ENCODE measurements at regions not wholly inside any gene's neighbourhood (a gene's known extent, or its start where the extent isn't known, plus 50 kb on each side); places are given as distances from the start of the nearest gene placed in this dataset.

DNA sequence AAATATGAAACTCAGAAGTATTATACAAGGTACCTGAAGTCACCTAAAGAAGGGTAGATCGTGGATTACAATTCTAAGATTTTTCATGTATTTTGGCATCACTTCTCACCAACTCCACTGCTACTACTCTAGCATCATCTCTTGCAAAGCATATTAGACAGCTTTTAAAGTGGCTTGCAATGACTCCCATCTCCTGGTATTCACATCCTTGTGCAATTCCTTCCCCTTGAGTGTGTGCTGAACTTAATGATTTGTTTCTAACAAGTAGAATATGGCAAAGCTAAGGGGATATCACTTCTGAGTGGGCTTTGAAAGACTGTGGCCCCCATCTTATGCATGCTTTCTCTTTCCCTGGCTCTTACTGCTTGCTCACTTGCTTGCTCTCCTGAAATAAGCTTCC, 280.2 kb downstream of the SNX13 start:
- Histone ChIP-seq H3K27me3 (ENCODE audit: control insufficient read depth, insufficient read depth, low read length) (no peaks in the 10 kb centered on the region), H3K9me3 (ENCODE audit: control insufficient read depth, insufficient read depth, low read length) (peaks cover 3% of the 10 kb centered on the region; the same call in 1 of the 2 replicates), H3K4me3 (ENCODE audit: low read depth, low read length) (no peak overlapping the region), H3K27ac (ENCODE audit: low read depth, low read length) (no peak overlapping the region)
- DNase-seq (ENCODE audit: low read depth, low spot score), result peak; percentile 44
- ChIA-PET POLR2A (no interaction called here), CTCF (interaction anchor here (1.2 kb wide), 1 partner anchor 359 kb away, joined by 3 read pairs; no protein-coding TSS in a partner anchor)
- TF ChIP-seq, protein P1, sequence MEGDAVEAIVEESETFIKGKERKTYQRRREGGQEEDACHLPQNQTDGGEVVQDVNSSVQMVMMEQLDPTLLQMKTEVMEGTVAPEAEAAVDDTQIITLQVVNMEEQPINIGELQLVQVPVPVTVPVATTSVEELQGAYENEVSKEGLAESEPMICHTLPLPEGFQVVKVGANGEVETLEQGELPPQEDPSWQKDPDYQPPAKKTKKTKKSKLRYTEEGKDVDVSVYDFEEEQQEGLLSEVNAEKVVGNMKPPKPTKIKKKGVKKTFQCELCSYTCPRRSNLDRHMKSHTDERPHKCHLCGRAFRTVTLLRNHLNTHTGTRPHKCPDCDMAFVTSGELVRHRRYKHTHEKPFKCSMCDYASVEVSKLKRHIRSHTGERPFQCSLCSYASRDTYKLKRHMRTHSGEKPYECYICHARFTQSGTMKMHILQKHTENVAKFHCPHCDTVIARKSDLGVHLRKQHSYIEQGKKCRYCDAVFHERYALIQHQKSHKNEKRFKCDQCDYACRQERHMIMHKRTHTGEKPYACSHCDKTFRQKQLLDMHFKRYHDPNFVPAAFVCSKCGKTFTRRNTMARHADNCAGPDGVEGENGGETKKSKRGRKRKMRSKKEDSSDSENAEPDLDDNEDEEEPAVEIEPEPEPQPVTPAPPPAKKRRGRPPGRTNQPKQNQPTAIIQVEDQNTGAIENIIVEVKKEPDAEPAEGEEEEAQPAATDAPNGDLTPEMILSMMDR (IDR thresholded peaks at IDR 0.05; ENCODE audit: low read depth, low read length), result no peak

DNA sequence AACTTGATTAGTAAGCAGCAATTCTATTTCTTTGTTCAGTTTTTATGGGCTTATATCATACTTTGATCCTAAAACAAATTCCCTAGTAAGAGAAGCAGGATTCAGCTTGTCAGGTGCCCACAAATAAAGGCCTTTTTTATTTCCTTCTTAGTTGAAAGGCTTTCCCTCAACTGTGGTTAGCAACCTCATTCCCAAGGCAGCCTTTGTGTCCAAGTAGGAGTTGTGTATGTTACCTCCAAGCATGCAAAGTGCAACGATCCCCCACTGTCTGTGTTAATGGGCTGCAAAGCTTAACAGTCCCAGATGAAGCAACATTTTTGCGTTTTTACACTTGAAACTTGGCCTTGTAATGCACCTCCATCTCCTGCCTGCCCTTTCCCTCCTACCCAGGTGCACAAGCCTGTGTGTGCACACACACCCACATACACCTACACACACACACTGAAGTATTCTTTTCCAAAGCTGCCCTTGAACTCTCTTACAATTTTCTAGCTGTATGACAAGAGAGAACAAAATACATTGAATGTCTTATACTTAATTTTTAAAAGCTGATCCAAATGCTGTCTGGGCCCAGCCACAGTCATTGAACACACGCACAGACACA, 278.2 kb downstream of the SNX13 start:
- Histone ChIP-seq H3K27ac (ENCODE audit: low read depth, low read length) (peak overlapping the region; percentile 85), H3K9me3 (ENCODE audit: control insufficient read depth, insufficient read depth, low read length) (peaks cover 4% of the 10 kb centered on the region; the same call in 1 of the 2 replicates), H3K27me3 (ENCODE audit: control insufficient read depth, insufficient read depth, low read length) (no peaks in the 10 kb centered on the region), H3K4me3 (ENCODE audit: low read depth, low read length) (no peak overlapping the region)
- ChIA-PET CTCF (interaction anchor here (0.5 to 1.6 kb wide), 7 partner anchors 10 to 694 kb away, joined by 3 to 4 read pairs (median 3); no protein-coding TSS in a partner anchor), POLR2A (interaction anchor here (1.2 to 1.4 kb wide), 2 partner anchors 10 to 364 kb away, joined by 3 to 7 read pairs; partner anchors contain the start of gene AHR)
- TF ChIP-seq, protein P1 (IDR thresholded peaks at IDR 0.05; ENCODE audit: low read depth, low read length), result no peak
- DNase-seq (ENCODE audit: low read depth, low spot score), result no peak

DNA sequence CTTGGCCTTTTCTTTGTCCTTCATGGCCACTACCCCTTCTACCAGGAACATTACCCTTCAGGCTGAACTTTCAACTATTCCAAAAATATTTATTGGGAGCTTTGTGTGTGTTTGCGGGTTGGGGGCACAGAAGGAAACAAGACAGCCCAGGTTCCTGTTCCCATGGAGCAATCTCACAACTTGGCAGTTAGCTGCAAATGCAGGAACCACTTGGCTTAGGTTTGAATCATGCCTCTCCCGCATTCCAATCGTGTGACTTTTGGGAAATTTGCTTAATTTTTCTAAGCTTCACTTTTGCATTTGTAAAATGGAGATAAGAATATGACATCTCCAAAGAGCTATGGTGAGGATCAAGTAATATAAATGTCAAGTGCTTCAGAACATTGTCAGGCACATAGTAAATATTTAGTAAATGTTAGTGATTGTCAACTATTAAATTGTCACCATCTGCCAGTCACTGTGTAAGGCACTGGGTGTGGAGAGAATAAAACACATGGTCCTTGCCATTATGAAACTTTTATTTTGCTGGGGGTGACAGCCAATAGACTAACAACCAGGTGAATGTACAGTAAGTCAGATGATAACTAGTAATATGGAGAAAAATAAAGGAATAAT, 277.1 kb downstream of the SNX13 start:
- CTCF ChIA-PET, result interaction anchor here (0.9 to 1.6 kb wide), 2 partner anchors 9 to 17 kb away, joined by 4 read pairs; no protein-coding TSS in a partner anchor
- peaks cover 4% of the 10 kb centered on the region; the same call in 1 of the 2 replicates for H3K9me3 ChIP-seq (ENCODE audit: control insufficient read depth, insufficient read depth, low read length)
- H3K27me3 ChIP-seq (ENCODE audit: control insufficient read depth, insufficient read depth, low read length), result no peaks in the 10 kb centered on the region
- peak; percentile 47 for DNase-seq (ENCODE audit: low read depth, low spot score)
- peak overlapping the region; percentile 85 for H3K27ac ChIP-seq (ENCODE audit: low read depth, low read length)
- POLR2A ChIA-PET, result interaction anchor here (0.5 to 1.4 kb wide), 2 partner anchors 11 to 1553 kb away, joined by 3 read pairs; no protein-coding TSS in a partner anchor
- TF ChIP-seq, protein P1 (IDR thresholded peaks at IDR 0.05; ENCODE audit: low read depth, low read length), result no peak
- no peak overlapping the region for H3K4me3 ChIP-seq (ENCODE audit: low read depth, low read length)

DNA sequence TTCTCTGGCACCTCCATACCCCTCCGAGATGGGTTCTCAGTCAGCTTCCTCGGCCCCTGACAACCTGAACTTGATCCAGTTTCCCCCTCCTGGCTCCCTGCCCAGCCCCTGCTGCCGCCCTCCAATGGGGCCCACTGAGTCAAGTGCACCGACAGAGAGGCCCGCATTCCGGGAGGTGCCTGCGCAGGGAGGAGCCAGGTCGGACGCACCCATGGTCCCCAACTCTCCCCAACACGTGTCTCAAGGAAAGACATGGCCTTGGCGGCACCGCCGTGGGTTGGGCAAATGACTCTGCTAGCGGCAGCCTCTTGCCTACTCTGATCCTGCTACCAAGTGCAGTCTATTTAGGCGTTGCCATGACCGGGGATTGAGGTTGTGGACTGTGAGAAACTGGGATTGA, 275.3 kb downstream of the SNX13 start:
- CTCF ChIA-PET, result no interaction called here
- POLR2A ChIA-PET, result no interaction called here
- TF ChIP-seq, protein P1 (IDR thresholded peaks at IDR 0.05; ENCODE audit: low read depth, low read length), result no peak

DNA sequence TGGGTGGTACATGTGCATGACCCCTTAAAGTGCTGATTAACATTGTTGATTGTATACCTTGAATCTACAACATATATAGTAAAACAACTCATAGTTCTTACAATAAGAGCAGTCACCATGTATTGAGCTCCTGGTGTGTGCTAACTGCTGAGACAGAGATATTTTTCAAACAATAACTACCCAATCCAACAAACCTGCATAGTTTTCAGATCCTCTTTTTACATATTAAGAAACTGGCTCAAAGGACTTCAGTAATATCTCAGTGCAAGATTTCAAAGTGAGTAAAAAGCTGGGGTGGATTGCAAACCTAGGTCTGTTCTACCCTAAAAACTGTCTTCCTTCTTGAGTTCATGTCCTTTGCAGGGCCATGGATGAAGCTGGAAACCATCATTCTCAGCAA, 272.2 kb downstream of the SNX13 start:
- Histone ChIP-seq H3K27ac (ENCODE audit: low read depth, low read length) (no peak overlapping the region), H3K27me3 (ENCODE audit: control insufficient read depth, insufficient read depth, low read length) (no peaks in the 10 kb centered on the region), H3K9me3 (ENCODE audit: control insufficient read depth, insufficient read depth, low read length) (peaks cover 4% of the 10 kb centered on the region; the same call in 1 of the 2 replicates), H3K4me3 (ENCODE audit: low read depth, low read length) (no peak overlapping the region)
- DNase-seq (ENCODE audit: low read depth, low spot score), result no peak
- ChIA-PET POLR2A (no interaction called here), CTCF (interaction anchor here (0.6 to 1.0 kb wide), 2 partner anchors 11 to 96 kb away, joined by 3 to 15 read pairs; no protein-coding TSS in a partner anchor)
- TF ChIP-seq, protein P1 (IDR thresholded peaks at IDR 0.05; ENCODE audit: low read depth, low read length), result no peak

More for the DNA sequence above, 275.3 kb downstream of the SNX13 start:
- H3K9me3 ChIP-seq (ENCODE audit: control insufficient read depth, insufficient read depth, low read length), result peaks cover 4% of the 10 kb centered on the region; the same call in 1 of the 2 replicates
- H3K4me3 ChIP-seq (ENCODE audit: low read depth, low read length), result no peak overlapping the region
- H3K27ac ChIP-seq (ENCODE audit: low read depth, low read length), result no peak overlapping the region
- no peak for DNase-seq (ENCODE audit: low read depth, low spot score)
- H3K27me3 ChIP-seq (ENCODE audit: control insufficient read depth, insufficient read depth, low read length), result no peaks in the 10 kb centered on the region
